KMS-11 (cell line): ENCODE measurements at regions not wholly inside any gene's neighbourhood (a gene's known extent, or its start where the extent isn't known, plus 50 kb on each side); places are given as distances from the start of the nearest gene placed in this dataset.

Experiments
- H2AFZ ChIP-seq: fragments of 200-600 bp; sonication (generic); 2 replicates; pipeline ENCODE4 v1.6.1; 2016; ENCODE audit warnings: antibody characterized with exemption, mixed run types, low read depth
- H3K27ac ChIP-seq: fragments of 200-600 bp; sonication (generic); 2 replicates; pipeline ENCODE4 v1.6.1; 2016; ENCODE audit warnings: mild to moderate bottlenecking, mixed run types
- H3K27me3 ChIP-seq: fragments of 200-600 bp; sonication (generic); 2 replicates; pipeline ENCODE4 v1.6.1; 2017; ENCODE audit warnings: mild to moderate bottlenecking, low read depth, mixed run types, moderate library complexity; ENCODE audit not compliant: insufficient read depth
- H3K36me3 ChIP-seq: fragments of 200-600 bp; sonication (generic); 2 replicates; pipeline ENCODE4 v1.6.1; 2017; ENCODE audit warnings: mild to moderate bottlenecking, mixed run types; ENCODE audit not compliant: insufficient read depth
- H3K4me1 ChIP-seq: fragments of 200-600 bp; sonication (generic); 2 replicates; pipeline ENCODE4 v1.6.1; 2016; ENCODE audit warnings: mild to moderate bottlenecking, low read depth, mixed run types; ENCODE audit not compliant: poor library complexity, severe bottlenecking
- H3K4me2 ChIP-seq: fragments of 200-600 bp; sonication (generic); 2 replicates; pipeline ENCODE4 v1.7.0; 2016; ENCODE audit warnings: mild to moderate bottlenecking, mixed run types
- H3K4me3 ChIP-seq: fragments of 200-600 bp; sonication (generic); IDR thresholded peaks from 2 replicates; pipeline ENCODE4 v1.6.1; 2017; ENCODE audit warnings: low read depth, low read length, mixed read lengths; ENCODE audit not compliant: insufficient read depth
- H3K79me2 ChIP-seq: fragments of 200-600 bp; sonication (generic); 2 replicates; pipeline ENCODE4 v1.6.1; 2016; ENCODE audit warnings: low read depth, mixed run types; ENCODE audit not compliant: insufficient read depth
- H3K9ac ChIP-seq: fragments of 200-600 bp; sonication (generic); 2 replicates; pipeline ENCODE4 v1.6.1; 2016; ENCODE audit warnings: mild to moderate bottlenecking, mixed run types
- H4K20me1 ChIP-seq: fragments of 200-600 bp; sonication (generic); 2 replicates; pipeline ENCODE4 v1.6.1; 2016; ENCODE audit warnings: mild to moderate bottlenecking, mixed run types; ENCODE audit not compliant: insufficient read depth
- TF ChIP-seq, protein P1 (sequence below): fragments of 200-600 bp; sonication (generic); conservative IDR thresholded peaks from 2 replicates; pipeline ENCODE4 v1.6.1; 2017; ENCODE audit warnings: low read depth, mild to moderate bottlenecking, antibody characterized with exemption, low read length, moderate library complexity, mixed read lengths

GRCh38 chr5:92371171-92371888 lies 988.2 kb upstream of the ARRDC3 start:
- TF ChIP-seq, protein P1, sequence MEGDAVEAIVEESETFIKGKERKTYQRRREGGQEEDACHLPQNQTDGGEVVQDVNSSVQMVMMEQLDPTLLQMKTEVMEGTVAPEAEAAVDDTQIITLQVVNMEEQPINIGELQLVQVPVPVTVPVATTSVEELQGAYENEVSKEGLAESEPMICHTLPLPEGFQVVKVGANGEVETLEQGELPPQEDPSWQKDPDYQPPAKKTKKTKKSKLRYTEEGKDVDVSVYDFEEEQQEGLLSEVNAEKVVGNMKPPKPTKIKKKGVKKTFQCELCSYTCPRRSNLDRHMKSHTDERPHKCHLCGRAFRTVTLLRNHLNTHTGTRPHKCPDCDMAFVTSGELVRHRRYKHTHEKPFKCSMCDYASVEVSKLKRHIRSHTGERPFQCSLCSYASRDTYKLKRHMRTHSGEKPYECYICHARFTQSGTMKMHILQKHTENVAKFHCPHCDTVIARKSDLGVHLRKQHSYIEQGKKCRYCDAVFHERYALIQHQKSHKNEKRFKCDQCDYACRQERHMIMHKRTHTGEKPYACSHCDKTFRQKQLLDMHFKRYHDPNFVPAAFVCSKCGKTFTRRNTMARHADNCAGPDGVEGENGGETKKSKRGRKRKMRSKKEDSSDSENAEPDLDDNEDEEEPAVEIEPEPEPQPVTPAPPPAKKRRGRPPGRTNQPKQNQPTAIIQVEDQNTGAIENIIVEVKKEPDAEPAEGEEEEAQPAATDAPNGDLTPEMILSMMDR = no peak
- Histone ChIP-seq H3K27me3 (no peaks in the 10 kb centered on the region), H3K36me3 (no peaks in the 10 kb centered on the region), H3K79me2 (no peaks in the 10 kb centered on the region), H2AFZ (no peak overlapping the region), H3K4me2 (no peak overlapping the region), H4K20me1 (no peaks in the 10 kb centered on the region), H3K4me1 (no peaks in the 10 kb centered on the region), H3K4me3 (no peak overlapping the region), H3K9ac (no peak overlapping the region), H3K27ac (no peak overlapping the region)

GRCh38 chr5:92370032-92370431 lies 986.9 kb upstream of the ARRDC3 start:
- no peak overlapping the region for H3K27ac ChIP-seq

DNA sequence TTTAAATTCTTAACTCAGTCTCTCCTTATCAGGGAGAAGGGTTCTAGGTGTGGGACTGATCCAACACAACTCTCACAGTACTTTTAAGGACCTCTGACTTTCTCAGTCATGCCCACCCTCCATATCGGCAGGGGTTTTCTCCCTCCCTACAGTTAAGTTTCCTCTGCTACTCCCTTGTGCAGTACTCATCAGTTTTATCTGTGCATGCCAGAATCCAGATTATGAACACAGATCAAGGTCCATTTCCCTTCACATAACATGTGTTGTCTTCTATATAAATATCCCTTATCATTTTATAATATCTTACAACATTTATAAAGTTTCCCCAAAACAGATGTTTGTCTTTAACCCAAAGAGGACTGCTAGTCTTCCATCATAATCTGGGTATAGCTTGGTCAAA lies 986.5 kb upstream of the ARRDC3 start:
- H3K4me1 ChIP-seq = no peaks in the 10 kb centered on the region
- TF ChIP-seq, protein P1 = no peak
- no peak overlapping the region for H3K9ac ChIP-seq
- H3K36me3 ChIP-seq = no peaks in the 10 kb centered on the region
- no peaks in the 10 kb centered on the region for H4K20me1 ChIP-seq
- no peaks in the 10 kb centered on the region for H3K27me3 ChIP-seq
- H3K4me2 ChIP-seq = no peak overlapping the region
- H3K79me2 ChIP-seq = no peaks in the 10 kb centered on the region
- H2AFZ ChIP-seq = no peak overlapping the region
- no peak overlapping the region for H3K4me3 ChIP-seq
- H3K27ac ChIP-seq = no peak overlapping the region

More at GRCh38 chr5:92370032-92370431, 986.9 kb upstream of the ARRDC3 start:
- no peak overlapping the region for H3K4me2 ChIP-seq
- H3K9ac ChIP-seq = no peak overlapping the region
- no peaks in the 10 kb centered on the region for H3K4me1 ChIP-seq
- no peaks in the 10 kb centered on the region for H3K79me2 ChIP-seq
- no peak overlapping the region for H2AFZ ChIP-seq
- no peak overlapping the region for H3K4me3 ChIP-seq
- H3K36me3 ChIP-seq = no peaks in the 10 kb centered on the region
- TF ChIP-seq, protein P1 = no peak
- H3K27me3 ChIP-seq = no peaks in the 10 kb centered on the region
- no peaks in the 10 kb centered on the region for H4K20me1 ChIP-seq

GRCh38 chr5:92364986-92365550 lies 982.0 kb upstream of the ARRDC3 start:
- no peak overlapping the region for H3K9ac ChIP-seq
- H2AFZ ChIP-seq = no peak overlapping the region
- H3K4me3 ChIP-seq = no peak overlapping the region
- TF ChIP-seq, protein P1 = no peak
- no peaks in the 10 kb centered on the region for H3K79me2 ChIP-seq
- H3K36me3 ChIP-seq = no peaks in the 10 kb centered on the region
- H3K27me3 ChIP-seq = no peaks in the 10 kb centered on the region
- no peak overlapping the region for H3K4me2 ChIP-seq
- H4K20me1 ChIP-seq = no peaks in the 10 kb centered on the region
- no peak overlapping the region for H3K27ac ChIP-seq
- H3K4me1 ChIP-seq = no peaks in the 10 kb centered on the region
